GM19324 (cell line): ENCODE measurements at regions not wholly inside any gene's neighbourhood (a gene's known extent, or its start where the extent isn't known, plus 50 kb on each side); places are given as distances from the start of the nearest gene placed in this dataset.
"Not testable (repeated sequence)": the region's sequence is repeated elsewhere in the genome, so short reads cannot be mapped to it uniquely, and the experiment has no call there.

Source experiments
- ATAC-seq: cut with Tn5 transposase; IDR thresholded peaks from one replicate; pipeline ENCODE4 v1.9.1; 2021; ENCODE audit warnings: mild to moderate bottlenecking, moderate library complexity; ENCODE audit not compliant: unreplicated experiment, low FRiP score

DNA sequence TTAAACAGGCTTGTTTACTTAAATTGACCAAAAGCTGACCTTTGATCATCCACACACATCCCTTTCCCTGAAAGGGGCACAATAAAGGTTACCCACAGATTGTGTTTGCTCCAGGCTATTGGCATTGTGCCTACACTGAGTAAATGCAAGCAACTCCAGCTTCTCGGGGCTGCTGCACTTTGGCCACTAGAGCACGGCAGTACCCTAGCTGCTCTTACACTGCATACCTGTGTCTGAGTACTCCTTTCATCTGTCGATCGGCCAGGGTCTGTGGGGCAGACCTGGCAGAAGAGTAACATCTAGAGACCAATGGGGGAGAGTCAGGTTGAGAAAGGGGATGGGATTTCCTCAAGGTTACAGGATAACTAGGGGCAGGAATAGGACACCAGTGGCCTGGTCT is 281.9 kb upstream of the NMUR2 start:
- no peak for ATAC-seq

DNA sequence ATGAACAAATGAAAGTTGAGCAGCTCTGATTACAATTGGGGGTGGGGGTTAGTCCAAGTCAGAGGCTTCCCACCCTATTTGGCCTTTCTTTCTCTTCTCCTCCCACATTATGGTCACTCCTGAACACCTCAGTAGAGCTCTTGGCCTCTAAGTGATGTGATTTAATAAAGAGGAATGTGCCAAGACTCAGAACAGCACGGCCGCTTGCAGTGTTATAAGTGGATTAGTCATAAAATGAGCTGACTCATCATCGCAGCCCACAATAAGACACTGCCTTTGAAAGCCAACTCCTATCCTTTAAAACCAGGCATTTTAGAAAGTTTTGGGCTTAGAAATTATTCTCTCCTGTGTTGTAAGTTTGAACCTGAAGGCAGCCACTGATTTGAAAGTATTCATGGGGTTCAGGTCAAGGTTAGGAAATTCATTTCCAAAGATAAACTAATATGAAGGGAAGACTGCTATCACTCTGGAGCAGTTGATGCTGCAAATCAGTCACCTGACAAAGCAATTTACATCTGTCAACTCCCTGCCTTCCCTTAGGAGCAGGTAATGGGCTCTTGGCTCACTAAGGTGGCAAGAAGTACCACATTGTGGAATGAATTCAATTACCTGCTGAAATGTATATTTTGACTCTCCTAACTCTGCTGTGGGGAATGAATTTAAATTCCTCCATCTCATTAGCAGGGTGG is 283.6 kb upstream of the NMUR2 start:
- ATAC-seq: no peak

DNA sequence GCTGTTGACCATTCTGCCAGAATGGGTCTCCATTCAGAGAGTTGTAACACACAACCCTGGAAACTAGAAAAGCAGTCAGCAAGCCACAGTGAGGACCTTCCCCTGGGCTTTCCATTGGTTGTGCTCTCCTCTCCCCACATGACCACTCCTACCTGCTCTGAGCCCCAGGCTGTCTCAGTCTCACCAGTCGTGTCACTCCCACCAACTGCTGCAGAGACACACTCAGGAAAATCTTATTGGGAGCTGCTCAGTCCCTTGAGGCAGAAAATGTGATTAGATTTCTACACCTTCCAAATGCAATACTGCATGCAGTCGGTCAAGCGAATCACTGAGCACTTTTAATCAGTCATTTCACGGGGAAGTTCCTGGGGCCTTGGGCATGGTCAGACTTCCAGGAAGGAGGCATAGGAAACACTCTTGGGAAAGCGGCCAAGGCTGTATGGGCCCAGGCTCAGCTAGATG is 284.2 kb upstream of the NMUR2 start:
- ATAC-seq: no peak

DNA sequence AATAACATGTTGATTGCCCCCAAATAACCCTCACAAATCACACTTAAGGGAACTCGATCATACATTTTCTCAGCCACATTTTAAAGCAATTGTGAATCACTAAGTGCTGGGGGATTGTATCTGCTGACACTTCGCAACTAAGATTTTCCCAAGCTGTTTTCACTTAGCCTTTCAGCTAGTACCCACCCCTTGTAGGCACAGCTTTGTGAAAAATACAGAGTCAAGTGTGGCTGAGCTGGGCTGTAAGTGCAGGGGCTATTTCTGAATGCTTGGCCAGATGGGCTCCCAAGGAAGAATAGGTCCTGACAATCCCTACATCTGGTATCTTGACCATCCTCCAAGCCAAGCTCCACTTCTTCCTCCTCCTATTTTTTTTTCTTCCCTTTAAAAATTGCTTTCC is 289.2 kb upstream of the NMUR2 start:
- no peak for ATAC-seq

DNA sequence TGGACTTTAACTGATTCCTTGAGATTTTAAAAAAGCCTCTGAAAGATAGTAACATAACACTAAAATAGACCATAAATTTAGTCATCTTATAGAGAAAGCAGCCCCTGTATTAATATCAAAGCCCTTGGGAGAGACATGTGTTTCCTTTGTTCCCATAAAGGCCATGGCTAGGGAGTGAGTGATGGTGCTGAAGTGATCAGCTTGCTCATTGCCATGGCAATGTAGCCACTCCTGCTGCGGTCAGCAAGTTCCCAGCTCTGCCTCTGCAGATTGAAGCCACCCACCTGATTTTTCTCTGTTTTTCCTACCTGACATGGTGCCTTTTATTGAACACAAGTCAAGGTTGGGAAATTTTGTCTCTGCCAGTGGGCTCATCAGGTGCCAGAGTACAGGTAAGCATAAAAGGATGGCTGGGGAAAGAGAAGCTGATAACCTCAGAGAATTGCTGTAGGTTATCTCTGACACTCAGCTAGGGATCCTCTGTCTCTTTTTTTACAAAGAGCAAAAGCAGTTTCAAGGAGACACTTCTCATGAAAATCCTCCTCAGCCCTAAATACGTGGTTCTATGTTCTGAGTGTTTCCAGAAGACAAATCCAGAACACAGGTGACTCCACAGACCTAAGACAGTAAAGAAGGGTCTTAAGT is 296.3 kb upstream of the NMUR2 start:
- no peak for ATAC-seq

DNA sequence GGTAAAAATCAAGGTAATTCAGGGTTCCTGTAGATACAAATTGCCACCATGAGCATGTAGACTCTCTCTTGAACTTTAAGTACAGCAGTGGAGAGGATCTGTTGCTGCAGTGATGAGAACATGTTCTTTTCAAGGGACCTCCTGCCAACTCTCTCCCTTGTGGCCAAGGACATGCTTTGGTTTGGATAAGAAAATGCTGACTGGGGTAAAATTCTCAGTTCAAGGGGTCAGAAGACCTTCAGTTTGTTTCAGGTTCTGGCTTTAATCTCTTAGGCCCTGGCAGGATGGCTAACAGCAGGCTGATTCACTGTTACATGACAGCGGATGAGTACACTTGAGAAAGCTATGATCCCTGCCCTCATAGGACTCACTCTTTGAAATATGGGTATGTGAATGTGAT is 299.2 kb upstream of the NMUR2 start:
- no peak for ATAC-seq

DNA sequence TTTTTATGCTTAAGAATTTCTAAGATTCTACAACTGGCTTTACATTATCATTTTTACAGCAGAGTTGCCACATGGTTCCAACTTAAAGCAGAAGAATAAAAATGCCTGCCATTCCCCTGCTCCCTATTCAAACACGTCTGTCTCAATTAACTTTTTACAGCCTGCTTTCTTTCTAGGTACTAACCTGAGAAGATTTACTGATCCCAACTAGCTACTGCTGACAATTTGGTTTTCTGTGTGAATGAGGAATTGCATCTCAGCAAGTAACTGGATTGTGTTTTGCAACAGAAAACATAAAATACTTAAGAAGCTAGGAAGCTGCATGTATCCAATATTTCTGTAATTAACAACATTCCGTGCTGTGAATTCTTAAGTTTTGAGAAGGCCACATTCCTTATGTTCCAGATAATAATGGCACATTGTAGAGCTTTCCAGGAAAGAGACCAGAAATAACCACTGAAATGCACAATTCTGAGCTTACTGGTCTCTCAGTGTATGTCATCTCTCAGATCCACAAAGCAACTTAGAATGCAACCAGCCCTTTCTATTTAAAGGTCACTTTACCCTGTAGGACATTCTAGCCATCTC is 306.8 kb upstream of the NMUR2 start:
- ATAC-seq: no peak

DNA sequence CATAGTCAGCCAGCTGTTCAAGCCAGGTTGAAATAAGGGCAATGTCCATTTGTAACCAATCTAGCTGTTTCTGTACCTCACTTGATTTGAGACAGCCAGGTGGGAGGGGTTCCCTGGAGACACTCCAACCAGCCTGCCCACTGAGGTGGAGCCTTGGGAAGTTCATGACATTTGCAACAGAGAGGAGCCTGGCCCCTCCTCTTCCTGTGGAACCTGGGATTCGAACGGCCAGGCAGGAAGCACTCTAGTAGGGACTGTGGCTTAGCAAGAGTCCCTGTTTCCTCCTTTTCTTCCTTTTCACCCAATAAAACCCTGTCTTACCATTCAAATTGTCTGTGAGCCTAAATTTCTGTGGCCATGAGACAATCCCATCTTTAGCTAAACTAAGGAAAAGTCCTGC is 312.3 kb upstream of the NMUR2 start:
- no peak for ATAC-seq

DNA sequence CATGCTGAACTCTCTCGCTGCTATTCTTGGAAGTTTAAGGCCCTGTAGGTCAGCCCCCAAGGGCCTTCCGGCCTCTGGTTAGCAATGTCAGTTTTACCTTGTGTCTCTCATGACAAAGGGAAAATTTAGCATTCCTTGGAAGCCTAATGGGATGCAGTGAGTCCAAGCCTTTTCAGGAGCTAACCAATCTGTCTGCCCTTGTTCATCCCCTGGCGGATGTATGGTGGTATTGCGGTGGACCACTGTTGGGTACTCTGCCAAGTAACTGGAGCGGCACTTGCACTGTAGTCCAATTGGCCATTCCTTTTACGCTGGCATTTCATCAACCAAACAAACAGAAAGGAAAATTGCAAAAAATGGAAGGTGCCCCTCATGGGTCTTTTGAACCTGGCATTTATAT is 318.4 kb upstream of the NMUR2 start:
- no peak for ATAC-seq

DNA sequence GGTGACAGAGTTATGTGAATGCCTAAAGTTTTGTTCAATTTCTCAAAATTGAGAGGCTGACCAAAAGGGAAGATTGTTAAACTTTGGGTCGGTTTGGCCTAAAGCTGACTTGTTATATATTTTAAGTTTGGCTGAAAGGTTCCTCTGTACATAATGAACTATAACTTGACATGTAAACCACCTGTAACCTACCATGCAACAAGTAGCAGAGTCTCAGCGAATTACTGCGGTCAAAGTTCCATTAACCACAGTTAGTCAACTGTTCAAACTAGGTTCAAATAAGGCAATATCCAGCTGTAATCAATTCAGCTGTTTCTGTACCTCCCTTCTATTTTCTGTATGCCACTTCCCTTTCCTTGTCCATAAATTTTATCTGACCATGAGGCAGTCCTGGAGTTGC is 325.1 kb upstream of the NMUR2 start:
- ATAC-seq: no peak

DNA sequence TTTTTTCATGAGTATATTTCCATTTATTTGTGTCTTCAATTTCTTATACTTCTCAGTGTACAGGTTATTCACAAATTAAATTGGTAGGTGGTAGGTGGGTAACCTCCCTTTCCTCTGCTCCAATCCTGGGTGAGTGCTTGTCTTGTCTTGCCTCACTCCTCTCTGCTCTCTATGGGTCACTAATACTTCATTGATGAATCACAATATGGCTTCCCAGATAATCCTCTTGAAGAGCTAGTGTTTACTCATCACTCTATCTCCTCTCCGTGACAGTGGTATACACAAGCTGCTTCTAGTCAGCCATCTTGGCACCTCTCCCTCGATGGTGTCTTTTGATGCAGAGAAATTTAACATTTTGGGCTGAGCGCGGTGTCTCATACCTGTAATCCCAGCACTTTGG is 331.8 kb upstream of the NMUR2 start:
- ATAC-seq: no peak

DNA sequence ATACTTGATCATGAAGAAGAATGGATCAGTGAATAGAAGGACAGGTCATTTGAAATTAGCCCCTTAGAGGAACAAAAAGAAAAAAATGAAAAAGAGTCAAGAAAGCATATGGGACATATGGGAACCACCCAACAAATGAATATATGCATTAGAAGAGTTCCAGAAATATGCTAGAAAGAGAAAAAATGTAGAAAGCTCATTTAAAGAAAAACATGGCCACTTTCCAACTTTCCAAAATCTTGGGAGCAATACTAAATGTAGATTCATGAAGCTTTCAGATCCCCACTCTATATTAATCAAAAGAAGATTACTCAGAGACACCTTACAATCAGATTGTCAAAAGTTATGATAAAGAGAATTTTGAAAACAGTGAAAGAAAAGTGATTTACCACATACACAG is 334.8 kb upstream of the NMUR2 start:
- ATAC-seq: no peak

DNA sequence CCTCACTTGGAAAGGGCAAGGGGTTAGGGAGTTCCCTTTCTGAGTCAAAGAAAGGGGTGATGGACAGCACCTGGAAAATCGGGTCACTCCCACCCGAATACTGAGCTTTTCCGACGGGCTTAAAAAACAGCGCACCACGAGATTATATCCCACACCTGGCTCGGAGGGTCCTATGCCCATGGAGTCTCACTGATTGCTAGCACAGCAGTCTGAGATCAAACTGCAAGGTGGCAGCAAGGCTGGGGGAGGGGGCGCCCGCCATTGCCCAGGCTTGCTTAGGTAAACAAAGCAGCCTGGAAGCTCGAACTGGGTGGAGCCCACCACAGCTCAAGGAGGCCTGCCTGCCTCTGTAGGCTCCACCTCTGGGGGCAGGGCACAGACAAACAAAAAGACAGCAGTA is 336.0 kb upstream of the NMUR2 start:
- ATAC-seq: not testable (repeated sequence)

DNA sequence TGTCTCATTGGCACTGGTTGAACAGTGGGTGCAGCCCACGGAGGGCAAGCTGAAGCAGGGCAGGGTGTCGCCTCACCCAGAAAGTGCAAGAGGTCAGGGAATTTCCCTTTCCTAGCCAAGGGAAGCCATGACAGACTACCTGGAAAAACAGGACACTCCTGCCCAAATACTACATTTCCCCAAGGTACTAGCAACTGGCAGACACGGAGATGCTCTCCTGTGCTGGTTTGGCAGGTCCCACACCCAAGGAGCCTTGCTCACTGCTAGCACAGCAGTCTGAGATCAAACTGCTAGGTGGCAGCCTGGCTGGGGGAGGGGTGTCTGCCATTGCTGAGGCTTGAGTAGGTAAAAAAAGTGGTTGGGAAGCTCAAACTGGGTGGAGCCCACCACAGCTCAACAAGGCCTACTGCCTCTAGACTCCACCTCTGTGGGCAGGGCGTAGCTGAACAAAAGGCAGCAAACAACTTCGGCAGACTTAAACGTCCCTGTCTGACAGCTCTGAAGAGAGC is 382.7 kb upstream of the NMUR2 start:
- not testable (repeated sequence) for ATAC-seq

DNA sequence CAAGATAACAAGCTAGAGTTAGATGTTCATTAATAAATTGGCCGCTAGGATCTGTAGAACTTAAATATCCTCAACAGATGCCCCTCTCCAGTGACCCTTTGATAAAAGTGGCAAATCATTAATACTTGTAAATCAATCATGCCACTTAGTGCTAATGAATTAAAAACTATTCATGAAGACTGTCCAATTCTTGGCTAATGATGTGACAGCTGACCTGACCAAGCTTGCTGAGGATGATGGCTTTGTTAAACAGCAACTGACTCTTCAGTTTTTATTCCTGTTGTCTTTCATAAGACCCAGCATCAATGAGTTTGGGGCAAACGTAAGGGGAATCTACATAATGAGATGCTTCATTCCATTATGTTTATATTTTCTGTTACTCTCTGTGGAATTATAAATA is 396.8 kb upstream of the NMUR2 start:
- no peak for ATAC-seq

DNA sequence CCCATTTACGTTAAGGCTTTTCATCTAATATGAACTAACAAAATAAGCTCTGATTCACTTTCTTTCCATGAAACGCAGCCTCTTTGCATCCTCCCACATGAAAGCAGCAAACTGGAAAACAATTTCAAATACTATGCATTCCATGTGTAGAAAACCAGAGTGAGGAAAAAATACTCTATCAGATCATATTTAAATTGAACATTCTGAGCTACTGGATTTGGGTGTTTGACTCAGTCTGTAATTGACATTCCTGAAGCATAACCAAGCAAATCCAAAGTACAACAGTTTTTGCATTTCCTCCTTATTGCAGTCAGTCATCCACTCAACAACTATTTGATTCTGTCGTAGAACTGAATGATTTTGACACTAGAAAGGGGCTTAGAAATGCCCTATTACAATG is 399.1 kb upstream of the NMUR2 start:
- no peak for ATAC-seq

DNA sequence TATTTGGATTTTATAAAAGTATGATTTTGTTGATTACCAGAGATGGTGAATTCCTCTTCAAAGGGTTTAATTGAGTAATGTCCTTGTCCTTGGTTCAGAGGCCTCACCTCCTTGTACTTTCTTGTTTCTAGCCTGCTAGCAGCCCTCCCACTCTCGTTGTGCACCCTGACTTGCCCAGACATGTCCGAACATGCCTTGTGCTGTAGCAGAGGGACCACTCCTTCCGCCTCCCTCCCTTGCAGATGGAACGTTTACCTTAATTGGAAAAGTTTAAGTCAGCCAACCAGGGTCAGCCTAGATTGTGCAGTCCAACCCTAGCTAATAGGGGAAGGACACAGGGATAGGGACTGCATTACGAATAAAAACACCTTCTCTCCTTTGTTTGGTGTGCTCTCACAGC is 406.9 kb upstream of the NMUR2 start:
- no peak for ATAC-seq

DNA sequence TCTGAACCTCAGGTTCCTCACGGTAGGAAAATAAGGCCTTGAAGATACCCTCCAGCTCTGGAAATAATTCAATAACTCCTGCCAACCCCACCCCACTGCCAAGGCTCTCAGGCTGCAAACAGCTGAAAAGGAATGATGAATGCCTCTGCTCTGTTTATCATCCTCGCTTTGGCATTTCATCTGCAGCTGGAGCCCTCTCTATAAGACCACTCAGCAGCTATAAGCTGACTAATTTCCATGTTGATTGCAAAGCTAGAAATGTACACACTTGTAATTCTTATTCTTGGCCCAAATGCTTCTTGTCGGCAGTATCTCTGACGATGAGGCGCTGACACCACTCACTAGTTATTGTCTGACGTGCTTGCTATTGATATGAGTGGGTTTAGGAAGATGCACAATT is 408.4 kb upstream of the NMUR2 start:
- no peak for ATAC-seq

DNA sequence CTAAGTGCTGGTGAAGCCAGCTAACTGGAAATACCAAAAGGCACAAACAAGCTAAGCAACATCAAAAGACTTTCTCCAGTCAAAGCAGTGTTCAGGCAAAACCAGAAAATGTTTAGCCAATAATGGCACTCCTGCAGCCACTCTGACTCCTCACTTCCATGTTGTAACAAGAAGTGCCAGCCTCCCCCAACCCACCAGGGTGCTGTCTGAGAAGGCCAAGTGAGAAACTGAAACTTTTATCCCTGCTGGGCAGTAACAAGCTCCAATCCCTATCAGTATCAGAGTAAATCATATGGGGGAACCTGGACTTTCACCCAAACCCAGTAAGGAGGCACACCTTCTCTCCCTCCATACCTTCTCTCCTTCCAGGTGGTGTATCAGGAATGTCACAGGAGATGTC is 414.8 kb upstream of the NMUR2 start:
- no peak for ATAC-seq

DNA sequence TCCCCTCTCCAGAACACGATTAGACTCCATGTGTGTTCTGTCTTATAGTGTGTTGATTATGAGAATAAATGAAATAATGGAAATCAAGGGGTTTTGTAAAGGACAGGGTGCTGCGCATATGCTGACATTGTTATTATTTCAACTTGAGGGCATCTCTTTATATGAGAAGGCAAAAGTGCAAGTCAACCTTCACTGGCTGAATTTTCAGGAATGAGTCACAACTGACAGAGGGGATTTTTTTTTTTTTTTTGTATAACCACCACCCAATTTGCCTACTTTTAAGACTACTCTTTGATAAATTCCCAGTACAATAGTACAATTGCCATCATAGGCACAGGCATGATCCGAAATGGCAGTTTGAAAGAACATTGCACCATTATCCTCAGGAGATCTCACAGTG is 419.2 kb upstream of the NMUR2 start:
- ATAC-seq: no peak

DNA sequence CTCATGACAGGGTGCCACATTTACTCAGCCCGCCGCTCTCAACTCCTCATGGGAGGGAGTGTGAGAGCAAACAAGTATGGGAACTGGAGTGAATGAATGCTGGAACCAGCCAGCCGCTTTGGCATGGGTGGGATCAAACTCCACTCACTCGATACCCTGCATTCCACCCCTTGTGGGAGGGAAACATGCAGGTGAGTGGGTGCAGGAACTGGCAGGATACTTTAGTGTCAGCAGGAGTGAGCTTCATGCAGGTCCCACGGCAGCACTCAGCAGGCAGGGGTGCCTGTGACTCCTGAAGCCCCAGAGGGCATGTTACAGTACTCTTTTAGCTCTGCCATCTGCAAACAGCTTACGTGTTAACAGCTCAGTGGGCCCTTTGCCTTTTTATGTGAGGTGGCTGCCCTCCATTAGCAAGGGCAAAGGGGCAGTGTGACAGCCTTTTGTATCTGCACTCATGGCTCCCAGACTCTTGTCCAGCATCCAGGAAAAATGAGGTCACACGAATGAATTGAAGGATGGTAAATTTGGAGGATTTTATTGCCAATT is 433.2 kb upstream of the NMUR2 start:
- ATAC-seq: no peak

DNA sequence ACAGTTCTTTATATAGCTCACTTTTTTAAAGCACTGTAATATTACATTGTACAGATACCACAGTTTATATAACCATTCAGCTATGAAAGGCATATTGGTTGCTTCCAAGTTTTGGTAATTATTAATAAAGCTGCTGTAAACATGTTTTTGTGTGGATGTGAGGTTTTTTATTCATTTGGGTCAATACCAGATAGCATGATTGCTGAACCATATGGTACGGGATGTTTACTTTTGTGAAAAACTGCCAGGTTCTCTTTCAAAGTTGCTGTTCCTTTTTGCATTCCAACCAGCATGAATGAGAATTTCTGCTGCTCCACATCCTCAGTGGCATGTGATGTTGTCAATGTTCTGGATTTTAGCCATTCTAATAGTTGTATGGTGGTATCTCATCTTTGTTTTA is 439.6 kb upstream of the NMUR2 start:
- no peak for ATAC-seq
